22Rv1 (cell line): ENCODE measurements at regions not wholly inside any gene's neighbourhood (a gene's known extent, or its start where the extent isn't known, plus 50 kb on each side); places are given as distances from the start of the nearest gene placed in this dataset.

Experiments used
- ZFX ChIP-seq: fragments of 450-650 bp; IDR thresholded peaks from 2 replicates; pipeline ENCODE4 v1.6.1; 2017; ENCODE audit warnings: antibody characterized with exemption, borderline replicate concordance
- TF ChIP-seq, protein P1 (sequence below): fragments of 450-650 bp; IDR thresholded peaks from 2 replicates; pipeline ENCODE4 v1.5.1; 2017; ENCODE audit warnings: mild to moderate bottlenecking

DNA sequence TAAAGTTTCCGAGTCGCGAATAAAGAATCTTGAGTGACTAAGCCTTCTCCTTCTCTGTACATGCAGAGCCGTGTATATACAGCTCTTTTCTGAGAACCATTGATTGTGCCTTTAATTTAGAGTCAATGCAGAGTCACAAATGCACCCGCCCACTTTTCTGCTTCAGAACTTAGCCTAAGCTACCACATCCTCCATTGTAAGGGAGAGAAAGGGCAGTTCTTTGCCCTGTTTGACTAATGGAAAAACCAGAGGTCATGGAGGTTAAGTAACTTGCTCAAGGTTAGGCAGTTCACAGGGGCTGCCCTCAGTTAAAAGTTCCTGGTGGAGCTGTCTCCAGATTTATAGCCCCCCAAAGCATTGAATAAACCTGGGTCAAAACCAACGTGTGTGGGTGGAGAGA lies 139.6 kb downstream of the TOMM20 start:
- no peak for TF ChIP-seq ZFX
- TF ChIP-seq, protein P1, sequence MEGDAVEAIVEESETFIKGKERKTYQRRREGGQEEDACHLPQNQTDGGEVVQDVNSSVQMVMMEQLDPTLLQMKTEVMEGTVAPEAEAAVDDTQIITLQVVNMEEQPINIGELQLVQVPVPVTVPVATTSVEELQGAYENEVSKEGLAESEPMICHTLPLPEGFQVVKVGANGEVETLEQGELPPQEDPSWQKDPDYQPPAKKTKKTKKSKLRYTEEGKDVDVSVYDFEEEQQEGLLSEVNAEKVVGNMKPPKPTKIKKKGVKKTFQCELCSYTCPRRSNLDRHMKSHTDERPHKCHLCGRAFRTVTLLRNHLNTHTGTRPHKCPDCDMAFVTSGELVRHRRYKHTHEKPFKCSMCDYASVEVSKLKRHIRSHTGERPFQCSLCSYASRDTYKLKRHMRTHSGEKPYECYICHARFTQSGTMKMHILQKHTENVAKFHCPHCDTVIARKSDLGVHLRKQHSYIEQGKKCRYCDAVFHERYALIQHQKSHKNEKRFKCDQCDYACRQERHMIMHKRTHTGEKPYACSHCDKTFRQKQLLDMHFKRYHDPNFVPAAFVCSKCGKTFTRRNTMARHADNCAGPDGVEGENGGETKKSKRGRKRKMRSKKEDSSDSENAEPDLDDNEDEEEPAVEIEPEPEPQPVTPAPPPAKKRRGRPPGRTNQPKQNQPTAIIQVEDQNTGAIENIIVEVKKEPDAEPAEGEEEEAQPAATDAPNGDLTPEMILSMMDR, result no peak
